Neural progenitor cell (in vitro differentiated cells): ENCODE measurements at regions not wholly inside any gene's neighbourhood (a gene's known extent, or its start where the extent isn't known, plus 50 kb on each side); places are given as distances from the start of the nearest gene placed in this dataset.

Experiments
- EZH2 ChIP-seq: fragments of 200-600 bp; sonication (generic); IDR thresholded peaks from 2 replicates; pipeline ENCODE4 v1.6.1; 2017; ENCODE audit warnings: antibody characterized with exemption, mild to moderate bottlenecking, moderate library complexity
- TF ChIP-seq, protein P1 (sequence below): fragments of 200-600 bp; sonication (generic); IDR thresholded peaks from 2 replicates; pipeline ENCODE4 v1.5.1; 2017; ENCODE audit warnings: antibody characterized with exemption, mild to moderate bottlenecking

DNA sequence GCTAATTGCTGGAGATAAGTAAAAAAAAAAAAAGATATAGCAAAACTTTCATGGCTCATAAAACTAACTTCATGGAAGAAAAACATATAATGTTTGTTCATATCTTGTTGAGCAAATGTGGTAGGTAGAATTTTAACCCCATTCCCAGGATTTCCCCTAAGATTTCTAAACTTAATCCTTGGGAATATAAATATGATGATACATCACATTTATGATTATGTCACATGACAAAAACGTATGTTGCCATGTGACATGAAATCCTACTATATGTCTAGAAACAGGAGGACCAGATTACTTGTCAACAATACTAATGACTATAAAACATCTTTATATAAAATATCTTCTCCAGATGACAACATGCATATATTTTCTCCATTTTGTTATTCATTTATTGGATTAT is 679.0 kb upstream of the LRRC4C start:
- no peak for TF ChIP-seq EZH2
- TF ChIP-seq, protein P1, sequence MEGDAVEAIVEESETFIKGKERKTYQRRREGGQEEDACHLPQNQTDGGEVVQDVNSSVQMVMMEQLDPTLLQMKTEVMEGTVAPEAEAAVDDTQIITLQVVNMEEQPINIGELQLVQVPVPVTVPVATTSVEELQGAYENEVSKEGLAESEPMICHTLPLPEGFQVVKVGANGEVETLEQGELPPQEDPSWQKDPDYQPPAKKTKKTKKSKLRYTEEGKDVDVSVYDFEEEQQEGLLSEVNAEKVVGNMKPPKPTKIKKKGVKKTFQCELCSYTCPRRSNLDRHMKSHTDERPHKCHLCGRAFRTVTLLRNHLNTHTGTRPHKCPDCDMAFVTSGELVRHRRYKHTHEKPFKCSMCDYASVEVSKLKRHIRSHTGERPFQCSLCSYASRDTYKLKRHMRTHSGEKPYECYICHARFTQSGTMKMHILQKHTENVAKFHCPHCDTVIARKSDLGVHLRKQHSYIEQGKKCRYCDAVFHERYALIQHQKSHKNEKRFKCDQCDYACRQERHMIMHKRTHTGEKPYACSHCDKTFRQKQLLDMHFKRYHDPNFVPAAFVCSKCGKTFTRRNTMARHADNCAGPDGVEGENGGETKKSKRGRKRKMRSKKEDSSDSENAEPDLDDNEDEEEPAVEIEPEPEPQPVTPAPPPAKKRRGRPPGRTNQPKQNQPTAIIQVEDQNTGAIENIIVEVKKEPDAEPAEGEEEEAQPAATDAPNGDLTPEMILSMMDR, result no peak
